ENCODE measurements at regions not wholly inside any gene's neighbourhood (a gene's known extent, or its start where the extent isn't known, plus 50 kb on each side); places are given as distances from the start of the nearest gene placed in this dataset.

- H3K9ac ChIP-seq (ENCODE audit: insufficient read length, low read depth), result no peak overlapping the region
- DNase-seq (ENCODE audit: low read depth, low spot score), result no peak
- no peaks in the 10 kb centered on the region for H3K36me3 ChIP-seq (ENCODE audit: insufficient read depth, insufficient read length, low read length)
- TF ChIP-seq ZNF274 (IDR thresholded peaks at IDR 0.05; ENCODE audit: low read depth, low read length) (no peak), YY1 (IDR thresholded peaks at IDR 0.05; ENCODE audit: insufficient read depth, insufficient read length) (no peak), SUZ12 (IDR thresholded peaks at IDR 0.05; ENCODE audit: extremely low read depth, insufficient read depth, insufficient read length) (no peak)
- no peaks in the 10 kb centered on the region for H3K9me3 ChIP-seq (ENCODE audit: insufficient read depth, low read length)
- no peak overlapping the region for H3K4me3 ChIP-seq (ENCODE audit: insufficient read length, low read depth)
- H3K27me3 ChIP-seq (ENCODE audit: insufficient read depth, insufficient read length), result no peaks in the 10 kb centered on the region
- H3K4me1 ChIP-seq (ENCODE audit: insufficient read depth, insufficient read length), result peaks cover 3% of the 10 kb centered on the region
Observed at GRCh38 chr1:228992044-228992443, 256.8 kb downstream of the RHOU start.

- H3K9ac ChIP-seq (ENCODE audit: insufficient read length, low read depth), result no peak overlapping the region
- H3K36me3 ChIP-seq (ENCODE audit: insufficient read depth, insufficient read length, low read length), result no peaks in the 10 kb centered on the region
- no peak for DNase-seq (ENCODE audit: low read depth, low spot score)
- TF ChIP-seq SUZ12 (IDR thresholded peaks at IDR 0.05; ENCODE audit: extremely low read depth, insufficient read depth, insufficient read length) (no peak), YY1 (IDR thresholded peaks at IDR 0.05; ENCODE audit: insufficient read depth, insufficient read length) (no peak)
- peaks cover 3% of the 10 kb centered on the region for H3K4me1 ChIP-seq (ENCODE audit: insufficient read depth, insufficient read length)
- H3K27me3 ChIP-seq (ENCODE audit: insufficient read depth, insufficient read length), result no peaks in the 10 kb centered on the region
- H3K9me3 ChIP-seq (ENCODE audit: insufficient read depth, low read length), result no peaks in the 10 kb centered on the region
- no peak overlapping the region for H3K4me3 ChIP-seq (ENCODE audit: insufficient read length, low read depth)
Observed at GRCh38 chr1:228992907-228993535, 257.7 kb downstream of the RHOU start.

GRCh38 chr1:228994676-228995594, 259.7 kb downstream of the RHOU start:
- DNase-seq (ENCODE audit: low read depth, low spot score), result no peak
- Histone ChIP-seq H3K9ac (ENCODE audit: insufficient read length, low read depth) (no peak overlapping the region), H3K9me3 (ENCODE audit: insufficient read depth, low read length) (no peaks in the 10 kb centered on the region), H3K36me3 (ENCODE audit: insufficient read depth, insufficient read length, low read length) (no peaks in the 10 kb centered on the region), H3K4me1 (ENCODE audit: insufficient read depth, insufficient read length) (no peaks in the 10 kb centered on the region), H3K27me3 (ENCODE audit: insufficient read depth, insufficient read length) (no peaks in the 10 kb centered on the region), H3K4me3 (ENCODE audit: insufficient read length, low read depth) (no peak overlapping the region)
- TF ChIP-seq ZNF274 (IDR thresholded peaks at IDR 0.05; ENCODE audit: low read depth, low read length), result no peak
- TF ChIP-seq YY1 (IDR thresholded peaks at IDR 0.05; ENCODE audit: insufficient read depth, insufficient read length), result no peak
- TF ChIP-seq SUZ12 (IDR thresholded peaks at IDR 0.05; ENCODE audit: extremely low read depth, insufficient read depth, insufficient read length), result no peak

- no peak overlapping the region for H3K9ac ChIP-seq (ENCODE audit: insufficient read length, low read depth)
- no peak overlapping the region for H3K4me3 ChIP-seq (ENCODE audit: insufficient read length, low read depth)
- H3K4me1 ChIP-seq (ENCODE audit: insufficient read depth, insufficient read length), result no peaks in the 10 kb centered on the region
- no peaks in the 10 kb centered on the region for H3K27me3 ChIP-seq (ENCODE audit: insufficient read depth, insufficient read length)
- H3K36me3 ChIP-seq (ENCODE audit: insufficient read depth, insufficient read length, low read length), result no peaks in the 10 kb centered on the region
- DNase-seq (ENCODE audit: low read depth, low spot score), result no peak
- TF ChIP-seq YY1 (IDR thresholded peaks at IDR 0.05; ENCODE audit: insufficient read depth, insufficient read length) (no peak), ZNF274 (IDR thresholded peaks at IDR 0.05; ENCODE audit: low read depth, low read length) (no peak), SUZ12 (IDR thresholded peaks at IDR 0.05; ENCODE audit: extremely low read depth, insufficient read depth, insufficient read length) (no peak)
- no peaks in the 10 kb centered on the region for H3K9me3 ChIP-seq (ENCODE audit: insufficient read depth, low read length)
Observed at GRCh38 chr1:228996281-228996680, 261.0 kb downstream of the RHOU start.

- Histone ChIP-seq H3K4me1 (ENCODE audit: insufficient read depth, insufficient read length) (no peaks in the 10 kb centered on the region), H3K27me3 (ENCODE audit: insufficient read depth, insufficient read length) (no peaks in the 10 kb centered on the region), H3K9ac (ENCODE audit: insufficient read length, low read depth) (no peak overlapping the region), H3K36me3 (ENCODE audit: insufficient read depth, insufficient read length, low read length) (no peaks in the 10 kb centered on the region), H3K4me3 (ENCODE audit: insufficient read length, low read depth) (no peak overlapping the region), H3K9me3 (ENCODE audit: insufficient read depth, low read length) (no peaks in the 10 kb centered on the region)
- TF ChIP-seq ZNF274 (IDR thresholded peaks at IDR 0.05; ENCODE audit: low read depth, low read length), result no peak
- TF ChIP-seq SUZ12 (IDR thresholded peaks at IDR 0.05; ENCODE audit: extremely low read depth, insufficient read depth, insufficient read length), result no peak
- TF ChIP-seq YY1 (IDR thresholded peaks at IDR 0.05; ENCODE audit: insufficient read depth, insufficient read length), result no peak
- DNase-seq (ENCODE audit: low read depth, low spot score), result no peak
Observed at GRCh38 chr1:228997721-228998144, 262.5 kb downstream of the RHOU start.

- no peaks in the 10 kb centered on the region for H3K9me3 ChIP-seq (ENCODE audit: insufficient read depth, low read length)
- no peak overlapping the region for H3K4me3 ChIP-seq (ENCODE audit: insufficient read length, low read depth)
- no peaks in the 10 kb centered on the region for H3K4me1 ChIP-seq (ENCODE audit: insufficient read depth, insufficient read length)
- H3K9ac ChIP-seq (ENCODE audit: insufficient read length, low read depth), result no peak overlapping the region
- DNase-seq (ENCODE audit: low read depth, low spot score), result no peak
- no peak for TF ChIP-seq SUZ12 (IDR thresholded peaks at IDR 0.05; ENCODE audit: extremely low read depth, insufficient read depth, insufficient read length)
- TF ChIP-seq YY1 (IDR thresholded peaks at IDR 0.05; ENCODE audit: insufficient read depth, insufficient read length), result no peak
- H3K27me3 ChIP-seq (ENCODE audit: insufficient read depth, insufficient read length), result no peaks in the 10 kb centered on the region
- H3K36me3 ChIP-seq (ENCODE audit: insufficient read depth, insufficient read length, low read length), result no peaks in the 10 kb centered on the region
Observed at GRCh38 chr1:228998179-228998578, 262.9 kb downstream of the RHOU start.

- DNase-seq (ENCODE audit: low read depth, low spot score), result no peak
- H3K4me3 ChIP-seq (ENCODE audit: insufficient read length, low read depth), result no peak overlapping the region
- no peak overlapping the region for H3K9ac ChIP-seq (ENCODE audit: insufficient read length, low read depth)
- no peaks in the 10 kb centered on the region for H3K27me3 ChIP-seq (ENCODE audit: insufficient read depth, insufficient read length)
- TF ChIP-seq ZNF274 (IDR thresholded peaks at IDR 0.05; ENCODE audit: low read depth, low read length) (no peak), SUZ12 (IDR thresholded peaks at IDR 0.05; ENCODE audit: extremely low read depth, insufficient read depth, insufficient read length) (no peak), YY1 (IDR thresholded peaks at IDR 0.05; ENCODE audit: insufficient read depth, insufficient read length) (no peak)
- no peaks in the 10 kb centered on the region for H3K9me3 ChIP-seq (ENCODE audit: insufficient read depth, low read length)
- no peaks in the 10 kb centered on the region for H3K36me3 ChIP-seq (ENCODE audit: insufficient read depth, insufficient read length, low read length)
- H3K4me1 ChIP-seq (ENCODE audit: insufficient read depth, insufficient read length), result peaks cover 5% of the 10 kb centered on the region
Observed at GRCh38 chr1:228999446-229000170, 264.3 kb downstream of the RHOU start.

All from NT2/D1 (cell line).